GM23338 (cell line): ENCODE measurements at regions not wholly inside any gene's neighbourhood (a gene's known extent, or its start where the extent isn't known, plus 50 kb on each side); places are given as distances from the start of the nearest gene placed in this dataset.

Experiments
- ATAC-seq: fragments of 200-7000 bp; cut with Tn5 transposase; 3 replicates; pipeline ENCODE4 v1.9.1; 2020
- DNase-seq: peaks from one replicate; pipeline ENCODE4 v3.0.0-alpha.2; 2015; ENCODE audit warnings: low spot score
- H2AFZ ChIP-seq: fragments of 200-600 bp; sonication (generic); 2 replicates; pipeline ENCODE4 v1.8.0; 2016; ENCODE audit warnings: antibody characterized with exemption, mild to moderate bottlenecking, moderate library complexity
- H3F3A ChIP-seq: fragments of 200-600 bp; sonication (generic); replicated peaks from 2 replicates; pipeline ENCODE4 v1.8.0; 2017; ENCODE audit warnings: antibody characterized with exemption, mixed run types, low read depth
- H3K27ac ChIP-seq: fragments of 200-600 bp; sonication (generic); 2 replicates; pipeline ENCODE4 v1.6.1; 2016; ENCODE audit warnings: low read depth
- H3K27me3 ChIP-seq: fragments of 200-600 bp; sonication (generic); 2 replicates; pipeline ENCODE4 v1.8.0; 2016; ENCODE audit warnings: mild to moderate bottlenecking, mixed run types, moderate library complexity; ENCODE audit not compliant: insufficient read depth
- H3K36me3 ChIP-seq: fragments of 200-600 bp; sonication (generic); 2 replicates; pipeline ENCODE4 v1.8.0; 2016; ENCODE audit warnings: mild to moderate bottlenecking; ENCODE audit not compliant: insufficient read depth
- H3K4me1 ChIP-seq: fragments of 200-600 bp; sonication (generic); 2 replicates; pipeline ENCODE4 v1.8.0; 2016; ENCODE audit warnings: mild to moderate bottlenecking, moderate library complexity; ENCODE audit not compliant: insufficient read depth
- H3K4me2 ChIP-seq: fragments of 200-600 bp; sonication (generic); 2 replicates; pipeline ENCODE4 v1.7.1; 2017; ENCODE audit warnings: mixed run types
- H3K4me3 ChIP-seq: fragments of 200-600 bp; sonication (generic); 2 replicates; pipeline ENCODE4 v1.6.1; 2016; ENCODE audit warnings: mixed run types
- H3K79me2 ChIP-seq: fragments of 200-600 bp; sonication (generic); replicated peaks from 2 replicates; pipeline ENCODE4 v1.8.0; 2017; ENCODE audit warnings: mild to moderate bottlenecking; ENCODE audit not compliant: insufficient read depth
- H3K9me2 ChIP-seq: fragments of 200-600 bp; sonication (generic); 2 replicates; pipeline ENCODE4 v1.8.0; 2017; ENCODE audit not compliant: insufficient read depth
- H4K20me1 ChIP-seq: fragments of 200-600 bp; sonication (generic); replicated peaks from 2 replicates; pipeline ENCODE4 v1.8.0; 2017; ENCODE audit warnings: mild to moderate bottlenecking; ENCODE audit not compliant: insufficient read depth
- H3K27ac Mint-ChIP-seq: 2 replicates; pipeline ENCODE4 v1.8.0; 2020; ENCODE audit warnings: inconsistent platforms, mild to moderate bottlenecking, moderate library complexity, mixed read lengths
- H3K27me3 Mint-ChIP-seq: 3 replicates; pipeline ENCODE4 v1.8.0; 2022; ENCODE audit warnings: low read depth, mild to moderate bottlenecking, moderate library complexity, mixed read lengths, inconsistent platforms; ENCODE audit not compliant: insufficient read depth, poor library complexity
- H3K36me3 Mint-ChIP-seq: 3 replicates; pipeline ENCODE4 v1.8.0; 2021; ENCODE audit warnings: low read depth, mild to moderate bottlenecking, inconsistent platforms, moderate library complexity, mixed read lengths
- H3K4me1 Mint-ChIP-seq: 3 replicates; pipeline ENCODE4 v1.8.0; 2020; ENCODE audit warnings: mild to moderate bottlenecking, inconsistent platforms, mixed read lengths
- H3K4me3 Mint-ChIP-seq: 3 replicates; pipeline ENCODE4 v1.8.0; 2021; ENCODE audit warnings: moderate library complexity, mild to moderate bottlenecking, inconsistent platforms, mixed read lengths
- H3K9me3 Mint-ChIP-seq: 3 replicates; pipeline ENCODE4 v1.8.0; 2020; ENCODE audit warnings: moderate library complexity, mild to moderate bottlenecking, inconsistent platforms, mixed read lengths
- CTCF ChIP-seq, 2 experiments: fragments of 200-600 bp in 1 of 2; sonication (generic) in 1 of 2; conservative IDR thresholded peaks; 2 replicates each; pipeline versions ENCODE4 v1.5.1 to v1.6.1; 2016 to 2017; ENCODE audit warnings: antibody characterized with exemption in 2 of 2, low read depth in 2 of 2, mild to moderate bottlenecking in 2 of 2, moderate library complexity in 1 of 2
- ETS1 ChIP-seq: IDR thresholded peaks from 2 replicates; pipeline ENCODE4 v1.6.1; 2016; ENCODE audit warnings: antibody characterized with exemption
- EZH2phosphoT487 ChIP-seq: fragments of 200-600 bp; sonication (generic); IDR thresholded peaks from one replicate; pipeline ENCODE4 v1.8.1; 2018; ENCODE audit warnings: antibody characterized with exemption; ENCODE audit not compliant: unreplicated experiment
- JUNB ChIP-seq: IDR thresholded peaks from one replicate; pipeline ENCODE4 v1.6.1; 2016; ENCODE audit warnings: antibody characterized with exemption; ENCODE audit not compliant: unreplicated experiment
- POLR2AphosphoS5 ChIP-seq: IDR thresholded peaks from 2 replicates; pipeline ENCODE4 v1.6.1; 2016; ENCODE audit warnings: antibody characterized with exemption, low read depth
- REST ChIP-seq: IDR thresholded peaks from one replicate; pipeline ENCODE4 v1.6.1; 2018; ENCODE audit warnings: antibody characterized with exemption; ENCODE audit not compliant: unreplicated experiment
- STAT1 ChIP-seq: IDR thresholded peaks from one replicate; pipeline ENCODE4 v1.6.1; 2016; ENCODE audit warnings: antibody characterized with exemption; ENCODE audit not compliant: unreplicated experiment
- ZNF462 ChIP-seq: fragments of 250-450 bp; sonication (Bioruptor Pico); IDR thresholded peaks from 2 replicates; pipeline ENCODE4 v1.5.0; 2020; ENCODE audit warnings: mild to moderate bottlenecking, moderate library complexity

GRCh38 chr4:122227202-122227601, 75.1 kb downstream of the BLTP1 start:
- Histone ChIP-seq H3K36me3 (no peaks in the 10 kb centered on the region; the same call in 1 of the 2 replicates), H3K4me3 (no peak overlapping the region), H3F3A (no peaks in the 10 kb centered on the region), H3K4me2 (no peak overlapping the region), H3K27me3 (no peaks in the 10 kb centered on the region), H3K79me2 (no peaks in the 10 kb centered on the region), H3K4me1 (peaks cover 2% of the 10 kb centered on the region; the same call in 1 of the 2 replicates), H4K20me1 (no peaks in the 10 kb centered on the region), H3K9me2 (no peaks in the 10 kb centered on the region), H3K27ac (no peak overlapping the region), H2AFZ (no peak overlapping the region)
- no peak for TF ChIP-seq ETS1
- Mint-ChIP-seq H3K4me3 (no peak overlapping the region), H3K4me1 (peaks cover 9% of the 10 kb centered on the region; the same call in 2 of the 3 replicates), H3K9me3 (no peaks in the 10 kb centered on the region), H3K27ac (no peak overlapping the region), H3K36me3 (no peaks in the 10 kb centered on the region), H3K27me3 (no peaks in the 10 kb centered on the region)
- no peak for DNase-seq
- no peak for ATAC-seq

- no peaks in the 10 kb centered on the region for H3K4me1 ChIP-seq
- H3K27ac Mint-ChIP-seq = no peak overlapping the region
- no peak overlapping the region for H2AFZ ChIP-seq
- no peaks in the 10 kb centered on the region for H3F3A ChIP-seq
- no peaks in the 10 kb centered on the region for H3K27me3 Mint-ChIP-seq
- no peaks in the 10 kb centered on the region for H3K36me3 Mint-ChIP-seq
- no peaks in the 10 kb centered on the region for H3K4me1 Mint-ChIP-seq
- no peaks in the 10 kb centered on the region; the same call in 1 of the 2 replicates for H3K36me3 ChIP-seq
- no peaks in the 10 kb centered on the region for H3K9me2 ChIP-seq
- no peak for ATAC-seq
- no peak overlapping the region for H3K27ac ChIP-seq
- H3K79me2 ChIP-seq = no peaks in the 10 kb centered on the region
- H4K20me1 ChIP-seq = no peaks in the 10 kb centered on the region
- no peak for DNase-seq
- no peak for TF ChIP-seq ETS1
- TF ChIP-seq ZNF462 (CRISPR knock-in tag) = no peak
- TF ChIP-seq JUNB = no peak
- TF ChIP-seq EZH2phosphoT487 = no peak
- no peak for TF ChIP-seq REST
- no peak for TF ChIP-seq CTCF (conservative IDR thresholded peaks at IDR 0.05; ENCODE audit: low read depth in 2 of 2)
- no peak for TF ChIP-seq STAT1
- no peak for TF ChIP-seq POLR2AphosphoS5
- H3K9me3 Mint-ChIP-seq = no peaks in the 10 kb centered on the region
- H3K4me3 ChIP-seq = no peak overlapping the region
- no peak overlapping the region for H3K4me3 Mint-ChIP-seq
- no peak overlapping the region for H3K4me2 ChIP-seq
- H3K27me3 ChIP-seq = no peaks in the 10 kb centered on the region
Observed at GRCh38 chr4:122229857-122230256, 77.7 kb downstream of the BLTP1 start.
